Endothelial cell of umbilical vein (primary cell): ENCODE measurements at regions not wholly inside any gene's neighbourhood (a gene's known extent, or its start where the extent isn't known, plus 50 kb on each side); places are given as distances from the start of the nearest gene placed in this dataset.

ENCODE experiments used
- BruUV-seq: library from RNA; stranded (reverse); fragments of 400-500 nt; replicated peaks from 2 replicates; lab custom pipeline; 2021; lab: Mats Ljungman, UMichigan
- CTCF ChIA-PET: fragments of 300-600, 350-600 bp; sonication (Branson Sonifier 250); formaldehyde crosslinking; loops from one replicate; lab custom pipeline; 2021; ENCODE audit warnings: antibody characterized with exemption, inconsistent platforms; lab: Charles Lee
- POLR2A ChIA-PET: fragments of 300-600, 350-600 bp; sonication (Branson Sonifier 250); formaldehyde crosslinking; loops from one replicate; lab custom pipeline; 2021; ENCODE audit warnings: antibody characterized with exemption, inconsistent platforms; lab: Charles Lee
- DNase-seq: peaks from one replicate; pipeline ENCODE4 v3.0.0-alpha.2; 2011; ENCODE audit warnings: low read depth, low spot score
- FAIRE-seq: peaks from 2 replicates; lab custom pipeline; 2011; peaks lifted over from hg19 to GRCh38; lab: Jason Lieb, UNC
- H2AFZ ChIP-seq: 2 replicates; pipeline ENCODE4 v1.6.0; 2012; ENCODE audit warnings: low read depth, low read length, control low read depth, inconsistent platforms
- H3K27ac ChIP-seq: 2 replicates; pipeline ENCODE4 v1.5.1; 2011; ENCODE audit warnings: low read depth, mild to moderate bottlenecking, control low read depth, low read length, moderate library complexity; ENCODE audit not compliant: insufficient read depth
- H3K27me3 ChIP-seq, 2 experiments: 2 replicates each; pipeline versions ENCODE4 v1.6.0 to v1.6.1; 2011; ENCODE audit warnings: low read length in 2 of 2, mixed read lengths in 1 of 2; ENCODE audit not compliant: control insufficient read depth in 2 of 2, insufficient read depth in 2 of 2
- H3K36me3 ChIP-seq, 2 experiments: 2 replicates in 1 of 2; 3 replicates in 1 of 2; pipeline ENCODE4 v1.5.1; 2011; ENCODE audit warnings: low read length in 2 of 2, mild to moderate bottlenecking in 1 of 2, moderate library complexity in 1 of 2; ENCODE audit not compliant: control insufficient read depth in 2 of 2, insufficient read depth in 2 of 2; ENCODE audit errors: extremely low read depth in 1 of 2
- H3K4me1 ChIP-seq: 3 replicates; pipeline ENCODE4 v1.5.1; 2011; ENCODE audit warnings: mild to moderate bottlenecking, low read length; ENCODE audit not compliant: control insufficient read depth, insufficient read depth; ENCODE audit errors: extremely low read depth
- H3K4me2 ChIP-seq: 2 replicates; pipeline ENCODE4 v1.6.1; 2011; ENCODE audit warnings: low read length, control low read depth, mixed read lengths; ENCODE audit not compliant: insufficient read depth
- H3K4me3 ChIP-seq, 3 experiments: fragments of 200-600 bp in 1 of 3; sonication (generic), shearing (Covaris generic) in 1 of 3; replicated peaks in 1 of 3; 2 replicates each; pipeline ENCODE4 v1.5.1; 2011 to 2016; ENCODE audit warnings: control low read depth in 3 of 3, low read length in 3 of 3, mild to moderate bottlenecking in 2 of 3, inconsistent platforms in 1 of 3, low read depth in 1 of 3, moderate library complexity in 1 of 3; ENCODE audit not compliant: insufficient read depth in 1 of 3
- H3K79me2 ChIP-seq: 2 replicates; pipeline ENCODE4 v1.6.0; 2012; ENCODE audit warnings: low read length, inconsistent platforms; ENCODE audit not compliant: control insufficient read depth, insufficient read depth
- H3K9ac ChIP-seq: replicated peaks from 2 replicates; pipeline ENCODE3; 2011; ENCODE audit warnings: low read length, control low read depth; ENCODE audit not compliant: insufficient read depth; ENCODE audit errors: extremely low read depth
- H3K9me1 ChIP-seq: replicated peaks from 3 replicates; pipeline ENCODE4 v1.6.0; 2011; ENCODE audit warnings: mild to moderate bottlenecking, low read length; ENCODE audit not compliant: control insufficient read depth, insufficient read depth; ENCODE audit errors: extremely low read depth
- H3K9me3 ChIP-seq: replicated peaks from 2 replicates; pipeline ENCODE4 v1.5.1; 2012; ENCODE audit warnings: low read length, inconsistent platforms; ENCODE audit not compliant: control insufficient read depth, insufficient read depth
- H4K20me1 ChIP-seq: replicated peaks from 2 replicates; pipeline ENCODE3; 2011; ENCODE audit warnings: mild to moderate bottlenecking, low read length; ENCODE audit not compliant: control insufficient read depth, insufficient read depth; ENCODE audit errors: extremely low read depth
- CTCF ChIP-seq, 2 donors: IDR thresholded peaks; 1 replicate in 1 of 2; 2 replicates in 1 of 2; pipeline ENCODE4 v1.5.1; 2011; ENCODE audit warnings: low read length in 2 of 2, mild to moderate bottlenecking in 2 of 2, moderate library complexity in 2 of 2, control low read depth in 1 of 2, inconsistent platforms in 1 of 2, low read depth in 1 of 2; ENCODE audit not compliant: insufficient read depth in 1 of 2; ENCODE audit errors: extremely low read depth in 1 of 2
- EZH2 ChIP-seq: IDR thresholded peaks from 2 replicates; pipeline ENCODE4 v1.6.1; 2012; ENCODE audit warnings: borderline replicate concordance, low read depth, mild to moderate bottlenecking, moderate library complexity, low read length, inconsistent platforms; ENCODE audit not compliant: severe bottlenecking
- FOS ChIP-seq: IDR thresholded peaks from 2 replicates; pipeline ENCODE4 v1.6.1; 2011; ENCODE audit warnings: mild to moderate bottlenecking, low read length, moderate library complexity, borderline replicate concordance; ENCODE audit not compliant: insufficient read depth
- JUN ChIP-seq: IDR thresholded peaks from 2 replicates; pipeline ENCODE4 v1.6.1; 2011; ENCODE audit warnings: borderline replicate concordance, low read depth; ENCODE audit not compliant: insufficient read length, insufficient read depth
- POLR2A ChIP-seq: IDR thresholded peaks from 2 replicates; pipeline ENCODE4 v1.6.1; 2012; ENCODE audit warnings: low read depth, mild to moderate bottlenecking, control low read depth, low read length
- POLR2AphosphoS5 ChIP-seq: IDR thresholded peaks from 2 replicates; pipeline ENCODE4 v1.6.1; 2012; ENCODE audit warnings: low read depth, mild to moderate bottlenecking, control low read depth, low read length, moderate library complexity; ENCODE audit not compliant: insufficient read depth
- dilution Hi-C: fragments of 300-500 bp; cut with MboI; formaldehyde crosslinking; loops from one replicate; pipeline ENCODE4 v1.15.0; 2019; ENCODE audit warnings: low sequenced_read_pairs; ENCODE audit not compliant: extremely low pct_ligation_motif_present
- intact Hi-C: fragments of 100-400 bp; cut with micrococcal nuclease; formaldehyde crosslinking; loops from one replicate; pipeline ENCODE4 v1.10.0; 2022
- TF ChIP-seq, protein P1 (sequence below): IDR thresholded peaks from 2 replicates; pipeline ENCODE4 v1.6.1; 2011; ENCODE audit not compliant: insufficient read depth, insufficient read length

GRCh38 chr4:10983885-10984640, 299.5 kb upstream of the CLNK start:
- ChIA-PET CTCF (no interaction called here), POLR2A (no interaction called here)
- BruUV-seq, result no TSS peak
- dilution Hi-C loops, result no loop called here
- H3K27me3 ChIP-seq, result no peaks in the 10 kb centered on the region
- intact Hi-C loops, result no loop called here
- no peak overlapping the region for H3K4me2 ChIP-seq
- no peaks in the 10 kb centered on the region for H3K4me1 ChIP-seq
- H3K27ac ChIP-seq, result no peak overlapping the region
- H3K4me3 ChIP-seq, result no peak overlapping the region
- no peaks in the 10 kb centered on the region for H4K20me1 ChIP-seq
- H3K36me3 ChIP-seq, result no peaks in the 10 kb centered on the region
- H3K9ac ChIP-seq, result no peak overlapping the region
- TF ChIP-seq, protein P1, sequence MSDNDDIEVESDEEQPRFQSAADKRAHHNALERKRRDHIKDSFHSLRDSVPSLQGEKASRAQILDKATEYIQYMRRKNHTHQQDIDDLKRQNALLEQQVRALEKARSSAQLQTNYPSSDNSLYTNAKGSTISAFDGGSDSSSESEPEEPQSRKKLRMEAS, result no peak
- TF ChIP-seq POLR2A, result no peak
- H2AFZ ChIP-seq, result no peak overlapping the region
- H3K9me1 ChIP-seq, result no peaks in the 10 kb centered on the region
- DNase-seq (no peak), FAIRE-seq (no peak)
- H3K9me3 ChIP-seq, result no peaks in the 10 kb centered on the region
- H3K79me2 ChIP-seq, result no peaks in the 10 kb centered on the region

- no TSS peak for BruUV-seq
- no peak for FAIRE-seq
- Histone ChIP-seq H3K4me1 (no peaks in the 10 kb centered on the region), H3K27me3 (no peaks in the 10 kb centered on the region), H3K4me3 (no peak overlapping the region), H3K4me2 (no peak overlapping the region), H3K9ac (no peak overlapping the region), H4K20me1 (no peaks in the 10 kb centered on the region), H3K9me3 (no peaks in the 10 kb centered on the region), H3K9me1 (no peaks in the 10 kb centered on the region), H2AFZ (no peak overlapping the region), H3K27ac (no peak overlapping the region), H3K36me3 (no peaks in the 10 kb centered on the region), H3K79me2 (no peaks in the 10 kb centered on the region)
- DNase-seq, result no peak
- TF ChIP-seq EZH2, result no peak
- TF ChIP-seq POLR2A, result no peak
- TF ChIP-seq CTCF (IDR thresholded peaks at IDR 0.05; ENCODE audit: extremely low read depth in 1 of 2, insufficient read depth in 1 of 2, low read depth in 1 of 2, low read length in 2 of 2), result no peak
- TF ChIP-seq POLR2AphosphoS5, result no peak
- TF ChIP-seq JUN, result no peak
- TF ChIP-seq FOS, result no peak
- intact Hi-C loops (no loop called here), dilution Hi-C loops (no loop called here)
- CTCF ChIA-PET, result no interaction called here
- POLR2A ChIA-PET, result no interaction called here
These were observed 298.7 kb upstream of the CLNK start for GRCh38 chr4:10983268-10983667.
